Cerebellar cortex (tissue), 1 donor: ENCODE measurements at regions not wholly inside any gene's neighbourhood (a gene's known extent, or its start where the extent isn't known, plus 50 kb on each side); places are given as distances from the start of the nearest gene placed in this dataset.
"Not testable (repeated sequence)": the region's sequence is repeated elsewhere in the genome, so short reads cannot be mapped to it uniquely, and the experiment has no call there.

Experiments used
- DNase-seq: peaks from one replicate; pipeline ENCODE4 v3.0.0-alpha.2; 2015; ENCODE audit warnings: low spot score

DNA sequence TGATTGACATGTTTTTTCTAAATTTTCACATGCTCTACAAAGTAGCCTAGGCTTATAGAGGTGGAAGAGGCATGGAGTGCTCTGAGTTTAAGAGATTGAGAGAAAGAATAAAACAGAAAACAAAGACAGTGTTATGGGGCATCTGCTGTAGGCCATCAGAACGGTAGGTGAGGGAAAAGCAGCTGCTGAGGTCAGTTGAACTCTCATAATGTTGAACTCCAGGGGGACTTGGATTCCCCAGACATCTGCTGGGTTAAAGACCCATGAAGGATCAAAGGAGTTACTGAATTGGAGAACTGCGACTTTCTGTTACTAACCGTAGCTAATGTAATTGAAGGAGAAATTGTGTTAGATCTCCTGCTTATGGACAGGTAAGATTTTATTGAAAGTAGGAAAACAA lies 333.9 kb downstream of the TFAP2B start:
- DNase-seq: no peak

DNA sequence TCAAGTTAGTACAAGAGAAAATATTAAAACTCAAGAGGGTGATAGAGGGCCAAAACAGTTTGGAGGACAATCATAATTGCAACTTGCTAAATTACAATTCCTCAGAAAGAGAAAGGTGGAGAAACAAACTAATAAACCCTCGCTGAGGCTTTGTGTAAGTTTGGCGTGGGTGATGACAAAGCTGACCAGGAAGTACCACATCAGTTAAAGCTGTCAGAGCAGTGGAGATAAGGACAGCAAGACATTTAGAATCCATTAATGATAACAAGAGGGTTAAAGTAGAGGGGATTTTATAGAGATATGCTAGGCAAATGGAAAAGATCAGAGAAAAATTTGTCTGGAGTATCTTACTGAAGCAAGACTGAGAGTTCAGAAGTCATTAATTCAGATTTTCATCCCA lies 334.4 kb downstream of the TFAP2B start:
- no peak for DNase-seq

DNA sequence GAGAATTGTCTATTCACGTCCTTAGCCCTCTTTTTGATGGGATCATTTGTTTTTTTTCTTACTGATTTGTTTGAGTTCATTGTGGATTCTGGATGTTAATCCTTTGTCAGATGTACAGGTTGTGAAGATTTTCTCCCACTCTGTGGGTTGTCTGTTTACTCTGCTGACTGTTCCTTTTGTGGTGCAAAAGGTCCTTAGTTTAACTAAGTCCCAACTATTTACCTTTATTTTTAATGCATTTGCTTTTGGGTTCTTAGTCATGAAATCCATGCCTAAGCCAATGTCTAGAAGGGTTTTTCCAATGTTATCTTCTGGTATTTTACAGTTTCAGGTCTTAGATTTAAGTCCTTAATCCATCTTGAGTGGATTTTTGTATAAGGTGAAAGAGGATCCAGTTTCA lies 336.3 kb downstream of the TFAP2B start:
- not testable (repeated sequence) for DNase-seq

- not testable (repeated sequence) for DNase-seq
Measured at GRCh38 chr6:51159260-51159659, 340.6 kb downstream of the TFAP2B start.

GRCh38 chr6:51161752-51162151 lies 343.1 kb downstream of the TFAP2B start:
- DNase-seq: no peak

DNA sequence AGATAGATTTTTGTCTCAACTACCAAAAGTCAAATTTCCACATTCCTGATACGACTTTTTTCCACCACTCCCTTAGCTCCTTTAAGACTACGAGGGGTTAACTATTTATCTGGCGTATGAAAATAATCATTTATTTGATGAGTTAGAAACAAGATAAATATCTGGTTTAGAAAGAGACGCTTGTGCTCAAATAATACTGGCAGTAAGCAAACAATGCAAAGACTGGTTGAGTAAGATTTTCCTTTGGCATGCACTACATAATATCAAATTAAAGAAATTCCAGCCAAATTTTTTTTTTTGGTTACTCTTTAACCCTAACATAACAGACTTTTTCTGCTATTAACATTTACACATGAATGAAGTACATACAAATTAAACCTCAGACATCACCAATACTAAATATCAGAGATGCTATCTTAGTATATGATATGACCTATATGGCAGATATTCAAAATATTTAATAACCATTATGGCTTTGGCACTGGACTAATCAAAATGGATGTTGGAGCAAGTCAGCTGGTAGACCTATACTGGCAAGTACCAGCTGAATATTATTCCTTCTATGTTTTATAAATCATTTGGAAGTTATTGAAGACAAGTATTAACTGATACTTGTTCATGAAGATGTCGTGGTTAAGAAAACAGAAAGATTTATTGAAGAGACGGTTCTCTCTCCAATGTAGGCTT lies 345.3 kb downstream of the TFAP2B start:
- no peak for DNase-seq

GRCh38 chr6:51166914-51167313 lies 348.2 kb downstream of the TFAP2B start:
- no peak for DNase-seq

- DNase-seq: no peak
Measured at GRCh38 chr6:51167468-51167867, 348.8 kb downstream of the TFAP2B start.

- no peak for DNase-seq
Measured at GRCh38 chr6:51182827-51183226, 364.2 kb downstream of the TFAP2B start.

GRCh38 chr6:51184046-51184445 lies 365.4 kb downstream of the TFAP2B start:
- DNase-seq: no peak

- DNase-seq: not testable (repeated sequence)
Measured at GRCh38 chr6:51193163-51193562, 374.5 kb downstream of the TFAP2B start.

DNA sequence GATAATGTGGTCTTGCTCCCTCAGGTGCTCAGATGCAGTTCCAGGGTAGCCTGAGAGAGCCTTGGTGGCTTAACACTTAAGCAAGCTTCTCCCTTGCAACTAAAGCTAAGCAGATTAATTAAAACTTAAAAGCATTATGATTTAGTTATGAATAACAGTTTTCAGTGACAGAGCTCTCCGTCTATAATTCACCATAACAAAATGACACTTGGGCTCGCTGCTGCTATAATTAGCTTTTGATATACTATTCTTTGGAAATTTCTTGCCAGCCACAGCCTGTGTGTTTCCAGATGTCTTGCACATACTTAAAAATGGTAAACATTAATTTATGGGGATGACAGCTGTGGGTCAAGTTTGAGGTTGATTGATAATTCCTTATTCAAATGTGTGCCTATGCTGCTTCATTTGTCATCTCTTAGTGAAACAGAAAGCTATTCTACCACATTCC lies 380.5 kb downstream of the TFAP2B start:
- DNase-seq: no peak

DNA sequence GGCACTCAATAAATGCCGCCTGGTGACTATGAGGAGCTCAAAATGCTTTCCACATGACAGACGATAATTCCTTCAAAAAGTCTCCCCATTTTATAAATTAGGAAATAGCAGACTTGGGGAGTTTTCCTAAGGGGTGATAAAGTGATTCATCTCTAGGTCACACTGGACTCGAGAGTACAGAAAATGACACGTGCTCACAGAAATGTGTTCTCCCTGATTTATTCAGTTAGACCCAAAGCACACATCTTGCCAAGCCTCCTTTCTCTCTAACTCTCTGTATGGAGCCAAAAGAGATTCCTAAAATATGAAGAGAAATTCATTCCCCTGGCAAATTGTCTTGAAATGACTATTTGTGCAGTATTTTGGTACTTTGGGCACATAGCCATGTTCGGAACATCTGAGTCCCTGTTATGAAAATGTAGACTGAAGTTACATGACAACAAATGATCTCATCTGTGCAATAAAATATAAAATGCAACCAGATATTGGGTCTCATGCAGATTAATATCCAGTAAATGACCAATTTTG lies 381.1 kb downstream of the TFAP2B start:
- no peak for DNase-seq

GRCh38 chr6:51200676-51201075 lies 382.0 kb downstream of the TFAP2B start:
- DNase-seq: no peak

DNA sequence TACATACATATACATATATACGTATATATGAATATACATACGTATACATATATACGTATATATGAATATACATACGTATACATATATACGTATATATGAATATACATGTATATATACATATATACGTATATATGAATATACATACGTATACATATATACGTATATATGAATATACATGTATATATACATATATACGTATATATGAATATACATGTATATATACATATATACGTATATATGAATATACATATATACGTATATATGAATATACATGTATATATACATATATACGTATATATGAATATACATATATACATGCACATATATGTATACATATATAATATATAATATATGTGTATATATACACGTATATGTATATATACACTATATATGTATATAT lies 384.0 kb downstream of the TFAP2B start:
- not testable (repeated sequence) for DNase-seq

- DNase-seq: no peak
Measured at GRCh38 chr6:51203504-51203903, 384.8 kb downstream of the TFAP2B start.

GRCh38 chr6:51206686-51207085 lies 388.0 kb downstream of the TFAP2B start:
- not testable (repeated sequence) for DNase-seq

- DNase-seq: no peak
Measured at GRCh38 chr6:51209651-51210050, 391.0 kb downstream of the TFAP2B start.

DNA sequence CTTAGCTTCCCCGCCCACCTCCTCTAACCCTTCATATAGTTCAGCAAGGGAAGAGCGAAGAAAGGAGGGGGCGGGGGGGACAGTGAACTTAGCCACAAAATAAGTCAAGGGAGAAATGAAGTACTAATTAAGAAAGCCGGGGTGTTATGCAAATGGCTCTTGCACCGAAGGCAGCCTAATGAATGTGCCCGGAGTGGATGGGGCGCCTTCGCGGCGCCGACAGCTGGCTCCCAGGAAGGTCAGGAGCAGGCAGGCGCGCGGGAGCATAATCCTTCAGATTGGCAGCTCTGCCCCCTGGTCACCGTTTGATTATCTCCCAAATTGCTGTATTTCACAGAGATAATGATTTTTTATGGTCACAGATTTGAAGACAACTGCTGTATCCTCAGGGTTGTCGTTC lies 395.1 kb downstream of the TFAP2B start:
- DNase-seq: no peak

GRCh38 chr6:51214442-51214841 lies 395.8 kb downstream of the TFAP2B start:
- no peak for DNase-seq

DNA sequence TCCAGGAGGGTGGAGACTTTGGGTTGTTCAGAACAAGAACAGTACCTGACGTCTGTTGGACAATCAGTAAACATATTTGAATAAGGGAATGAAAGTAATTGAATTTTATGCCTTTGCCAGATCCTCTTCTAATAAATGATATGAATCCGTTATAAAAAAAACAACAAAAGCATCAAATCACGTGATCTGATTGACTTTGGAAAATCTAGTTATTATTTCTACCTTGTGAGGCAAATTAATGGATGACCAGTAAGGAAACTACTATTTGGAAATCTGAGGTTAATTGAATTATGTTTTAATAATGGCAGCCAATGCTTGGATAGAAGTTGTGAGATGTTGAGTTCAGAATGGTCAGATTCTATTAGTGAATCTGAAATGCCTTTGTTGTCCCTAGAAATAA lies 399.5 kb downstream of the TFAP2B start:
- DNase-seq: no peak

DNA sequence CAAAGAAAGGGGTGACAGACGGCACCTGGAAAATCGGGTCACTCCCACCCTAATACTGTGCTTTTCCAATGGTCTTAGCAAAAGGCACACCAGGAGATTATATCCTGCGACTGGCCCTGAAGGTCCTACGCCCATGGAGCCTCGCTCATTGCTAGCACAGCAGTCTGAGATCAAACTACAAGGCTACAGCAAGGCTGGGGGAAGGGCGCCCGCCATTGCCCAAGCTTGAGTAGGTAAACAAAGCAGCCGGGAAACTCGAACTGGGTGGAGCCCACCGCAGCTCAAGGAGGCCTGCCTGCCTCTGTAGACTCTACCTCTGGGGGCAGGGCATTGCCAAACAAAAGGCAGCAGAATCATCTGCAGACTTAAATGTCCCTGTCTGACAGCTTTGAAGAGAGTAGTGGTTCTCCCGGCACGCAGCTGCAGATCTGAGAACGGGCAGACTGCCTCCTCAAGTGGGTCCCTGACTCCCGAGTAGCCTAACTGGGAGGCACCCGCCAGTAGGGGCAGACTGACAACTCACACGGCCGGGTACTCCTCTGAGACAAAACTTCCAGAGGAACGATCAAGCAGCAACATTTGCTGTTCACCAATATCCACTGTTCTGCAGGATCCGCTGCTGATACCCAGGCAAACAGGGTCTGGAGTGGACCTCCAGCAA lies 406.0 kb downstream of the TFAP2B start:
- DNase-seq: not testable (repeated sequence)

GRCh38 chr6:51241376-51241775 lies 422.7 kb downstream of the TFAP2B start:
- no peak for DNase-seq

DNA sequence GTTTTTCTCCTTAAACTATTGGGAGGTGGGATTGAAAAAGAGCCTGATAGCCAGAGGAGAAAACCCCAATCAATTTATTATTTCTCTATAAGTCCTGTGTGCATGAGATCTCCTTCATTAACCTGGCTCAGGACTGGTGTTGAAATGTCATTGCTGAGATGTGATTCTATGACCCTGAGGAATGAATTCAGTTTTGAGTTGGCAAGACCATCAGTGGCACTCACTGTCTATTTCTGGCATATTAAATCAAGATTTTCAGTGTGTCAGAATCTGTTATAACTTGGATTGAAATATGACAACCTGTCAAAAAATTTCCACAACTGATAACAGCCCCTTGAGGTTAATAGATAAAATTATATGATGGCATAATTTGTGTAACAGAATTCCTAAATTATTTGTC lies 431.1 kb downstream of the TFAP2B start:
- no peak for DNase-seq
